Prostate gland (tissue), 2 donors: ENCODE measurements at regions not wholly inside any gene's neighbourhood (a gene's known extent, or its start where the extent isn't known, plus 50 kb on each side); places are given as distances from the start of the nearest gene placed in this dataset.
A peak's percentile ranks its signal among the peaks of the same experiment; 100 is the strongest.

Source experiments
- DNase-seq: peaks from one replicate; pipeline ENCODE4 v3.0.0-alpha.2; 2019; ENCODE audit warnings: low spot score
- H3K27ac ChIP-seq, 2 donors: fragments of 200-600 bp; sonication (generic); 2 replicates each; pipeline ENCODE4 v1.5.1; 2017 to 2019
- H3K27me3 ChIP-seq: fragments of 200-600 bp; sonication (generic); replicated peaks from 2 replicates; pipeline ENCODE4 v1.5.1; 2019; ENCODE audit not compliant: insufficient read depth
- H3K36me3 ChIP-seq, 2 donors: fragments of 200-600 bp; sonication (generic); 1 replicate in 1 of 2; 2 replicates in 1 of 2; pipeline versions ENCODE4 v1.5.1 to v1.8.1; 2017 to 2019
- H3K4me1 ChIP-seq: fragments of 200-600 bp; sonication (generic); replicated peaks from 2 replicates; pipeline ENCODE4 v1.5.1; 2019
- H3K4me3 ChIP-seq, 2 donors: fragments of 200-600 bp; sonication (generic); 2 replicates each; pipeline ENCODE4 v1.5.1; 2017 to 2019
- H3K9me3 ChIP-seq: fragments of 200-600 bp; sonication (generic); 2 replicates; pipeline ENCODE4 v1.5.1; 2017
- POLR2A ChIP-seq: fragments of 450-650 bp; IDR thresholded peaks from one replicate; pipeline ENCODE4 v1.6.1; 2016; ENCODE audit warnings: antibody characterized with exemption, mild to moderate bottlenecking
- POLR2AphosphoS5 ChIP-seq: sonication (generic); formaldehyde crosslinking; IDR thresholded peaks from one replicate; pipeline ENCODE4 v1.6.1; 2017; ENCODE audit warnings: antibody characterized with exemption
- WGBS: methylation state at CpG from one replicate; pipeline ENCODE4 v1.1.5; 2018; 5-methylcytosine and 5-hydroxymethylcytosine counted together
- intact Hi-C: fragments of 100-400 bp; cut with DNase I; formaldehyde crosslinking; loops from one replicate; pipeline ENCODE4 v1.14.2; 2022
- TF ChIP-seq, protein P1 (sequence below), 4 experiments: fragments of 200-600 bp in 2 of 4; fragments of 450-650 bp in 2 of 4; sonication (generic) in 2 of 4; IDR thresholded peaks; 1 replicate in 3 of 4; 2 replicates in 1 of 4; pipeline ENCODE4 v1.5.1; 2016 to 2019; ENCODE audit warnings: antibody characterized with exemption in 4 of 4, mild to moderate bottlenecking in 2 of 4, moderate library complexity in 2 of 4

- intact Hi-C loops = no loop called here
- DNase-seq = no peak
- Histone ChIP-seq H3K4me3 (no peak overlapping the region), H3K9me3 (no peaks in the 10 kb centered on the region), H3K36me3 (no peaks in the 10 kb centered on the region), H3K27ac (no peak overlapping the region), H3K4me1 (no peaks in the 10 kb centered on the region), H3K27me3 (no peaks in the 10 kb centered on the region)
- WGBS = 82% methylated on average over 2 of the region's 2 CpGs
- no peak for TF ChIP-seq POLR2AphosphoS5
- TF ChIP-seq, protein P1, sequence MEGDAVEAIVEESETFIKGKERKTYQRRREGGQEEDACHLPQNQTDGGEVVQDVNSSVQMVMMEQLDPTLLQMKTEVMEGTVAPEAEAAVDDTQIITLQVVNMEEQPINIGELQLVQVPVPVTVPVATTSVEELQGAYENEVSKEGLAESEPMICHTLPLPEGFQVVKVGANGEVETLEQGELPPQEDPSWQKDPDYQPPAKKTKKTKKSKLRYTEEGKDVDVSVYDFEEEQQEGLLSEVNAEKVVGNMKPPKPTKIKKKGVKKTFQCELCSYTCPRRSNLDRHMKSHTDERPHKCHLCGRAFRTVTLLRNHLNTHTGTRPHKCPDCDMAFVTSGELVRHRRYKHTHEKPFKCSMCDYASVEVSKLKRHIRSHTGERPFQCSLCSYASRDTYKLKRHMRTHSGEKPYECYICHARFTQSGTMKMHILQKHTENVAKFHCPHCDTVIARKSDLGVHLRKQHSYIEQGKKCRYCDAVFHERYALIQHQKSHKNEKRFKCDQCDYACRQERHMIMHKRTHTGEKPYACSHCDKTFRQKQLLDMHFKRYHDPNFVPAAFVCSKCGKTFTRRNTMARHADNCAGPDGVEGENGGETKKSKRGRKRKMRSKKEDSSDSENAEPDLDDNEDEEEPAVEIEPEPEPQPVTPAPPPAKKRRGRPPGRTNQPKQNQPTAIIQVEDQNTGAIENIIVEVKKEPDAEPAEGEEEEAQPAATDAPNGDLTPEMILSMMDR (IDR thresholded peaks at IDR 0.05) = peak in 1 of 4 experiments; percentile 21
These were observed 909.1 kb downstream of the FAT4 start for GRCh38 chr4:126223784-126224407.

DNA sequence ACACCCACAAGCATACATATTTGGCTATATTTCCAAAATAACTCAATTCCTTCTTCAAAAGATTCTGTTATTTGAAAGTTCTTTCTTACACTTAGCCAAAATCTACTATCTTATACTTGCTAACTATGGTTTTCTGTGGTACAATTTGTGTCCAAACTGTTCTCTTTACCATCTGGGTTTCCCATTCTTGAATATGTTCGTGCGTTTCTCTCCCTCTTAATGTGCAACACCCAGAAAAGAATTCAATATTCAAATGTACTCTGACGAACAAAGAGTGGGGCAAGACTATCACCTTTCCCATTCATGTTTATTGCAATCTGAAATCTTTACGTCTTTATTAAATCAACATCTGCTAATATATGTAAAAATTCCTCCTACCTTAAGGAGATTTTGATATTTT is 912.7 kb downstream of the FAT4 start:
- intact Hi-C loops = no loop called here
- no peaks in the 10 kb centered on the region for H3K4me1 ChIP-seq
- no peaks in the 10 kb centered on the region for H3K36me3 ChIP-seq
- no peak for DNase-seq
- no peaks in the 10 kb centered on the region for H3K27me3 ChIP-seq
- TF ChIP-seq POLR2AphosphoS5 = no peak
- TF ChIP-seq, protein P1 (IDR thresholded peaks at IDR 0.05) = no peak
- TF ChIP-seq POLR2A = no peak
- 92% methylated on average over 4 of the region's 4 CpGs for WGBS
- no peaks in the 10 kb centered on the region for H3K9me3 ChIP-seq
- H3K27ac ChIP-seq = no peak overlapping the region
- no peak overlapping the region for H3K4me3 ChIP-seq

- TF ChIP-seq POLR2A = no peak
- TF ChIP-seq, protein P1 (IDR thresholded peaks at IDR 0.05) = no peak
- TF ChIP-seq POLR2AphosphoS5 = no peak
- intact Hi-C loops = no loop called here
- DNase-seq = no peak
- Histone ChIP-seq H3K36me3 (no peaks in the 10 kb centered on the region), H3K27ac (no peak overlapping the region), H3K4me1 (no peaks in the 10 kb centered on the region), H3K27me3 (no peaks in the 10 kb centered on the region), H3K9me3 (no peaks in the 10 kb centered on the region), H3K4me3 (no peak overlapping the region)
- WGBS = 94% methylated on average over 1 of the region's 1 CpG
These were observed 915.5 kb downstream of the FAT4 start for GRCh38 chr4:126230269-126230668.

DNA sequence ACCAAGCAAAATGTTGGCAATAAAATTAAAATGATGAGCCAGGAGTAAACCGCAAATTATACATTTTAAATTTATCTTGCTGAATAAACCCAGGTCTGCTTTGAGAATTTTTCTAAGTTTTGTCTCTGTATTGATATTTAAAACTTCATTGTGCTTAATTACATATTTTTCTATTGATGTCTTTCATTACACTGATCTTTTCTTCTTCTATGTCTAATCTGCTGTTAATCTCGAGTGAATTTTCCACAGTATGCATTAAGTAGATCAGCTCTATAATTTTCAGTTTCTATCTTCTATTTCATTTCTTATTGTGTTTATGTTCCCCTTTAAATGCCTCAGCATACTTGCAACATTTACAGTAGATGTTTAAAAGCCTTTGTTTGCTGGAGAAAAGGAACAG is 918.7 kb downstream of the FAT4 start:
- 98% methylated on average over 2 of the region's 2 CpGs for WGBS
- H3K27me3 ChIP-seq = no peaks in the 10 kb centered on the region
- intact Hi-C loops = no loop called here
- no peaks in the 10 kb centered on the region for H3K36me3 ChIP-seq
- TF ChIP-seq POLR2AphosphoS5 = no peak
- TF ChIP-seq POLR2A = no peak
- TF ChIP-seq, protein P1 (IDR thresholded peaks at IDR 0.05) = no peak
- no peak for DNase-seq
- H3K4me1 ChIP-seq = no peaks in the 10 kb centered on the region
- no peak overlapping the region for H3K4me3 ChIP-seq
- no peak overlapping the region for H3K27ac ChIP-seq
- no peaks in the 10 kb centered on the region for H3K9me3 ChIP-seq

- no peak overlapping the region for H3K4me3 ChIP-seq
- DNase-seq = no peak
- intact Hi-C loops = no loop called here
- H3K36me3 ChIP-seq = no peaks in the 10 kb centered on the region
- TF ChIP-seq, protein P1 (IDR thresholded peaks at IDR 0.05) = no peak
- TF ChIP-seq POLR2A (no peak), POLR2AphosphoS5 (no peak)
- H3K9me3 ChIP-seq = no peaks in the 10 kb centered on the region
- no peak overlapping the region for H3K27ac ChIP-seq
- no peaks in the 10 kb centered on the region for H3K27me3 ChIP-seq
- no peaks in the 10 kb centered on the region for H3K4me1 ChIP-seq
These were observed 923.3 kb downstream of the FAT4 start for GRCh38 chr4:126238013-126238412.
